Endothelial cell (in vitro differentiated cells): ENCODE measurements at regions not wholly inside any gene's neighbourhood (a gene's known extent, or its start where the extent isn't known, plus 50 kb on each side); places are given as distances from the start of the nearest gene placed in this dataset.

Source experiments
- DNase-seq: peaks from one replicate; pipeline ENCODE4 v3.0.0; 2021; ENCODE audit warnings: low spot score
- H3K27ac Mint-ChIP-seq: one replicate; pipeline ENCODE4 v1.8.0; 2021; ENCODE audit warnings: mixed read lengths, inconsistent platforms; ENCODE audit not compliant: unreplicated experiment
- H3K27me3 Mint-ChIP-seq: one replicate; pipeline ENCODE4 v1.8.0; 2021; ENCODE audit warnings: mild to moderate bottlenecking, moderate library complexity, mixed read lengths, inconsistent platforms; ENCODE audit not compliant: unreplicated experiment
- H3K36me3 Mint-ChIP-seq: one replicate; pipeline ENCODE4 v1.8.0; 2021; ENCODE audit warnings: mild to moderate bottlenecking, low read depth, mixed read lengths, inconsistent platforms; ENCODE audit not compliant: unreplicated experiment
- H3K4me1 Mint-ChIP-seq: one replicate; pipeline ENCODE4 v1.8.0; 2021; ENCODE audit warnings: mild to moderate bottlenecking, mixed read lengths, inconsistent platforms; ENCODE audit not compliant: unreplicated experiment
- H3K4me3 Mint-ChIP-seq: one replicate; pipeline ENCODE4 v1.8.0; 2021; ENCODE audit warnings: mild to moderate bottlenecking, mixed read lengths, inconsistent platforms; ENCODE audit not compliant: unreplicated experiment
- H3K9me3 Mint-ChIP-seq: one replicate; pipeline ENCODE4 v1.8.0; 2021; ENCODE audit warnings: mixed read lengths, inconsistent platforms; ENCODE audit not compliant: unreplicated experiment
- TF ChIP-seq, protein P1 (sequence below): fragments of 200-600 bp; sonication (generic); IDR thresholded peaks from one replicate; pipeline ENCODE4 v1.5.0; 2021; ENCODE audit warnings: antibody characterized with exemption; ENCODE audit not compliant: unreplicated experiment

DNA sequence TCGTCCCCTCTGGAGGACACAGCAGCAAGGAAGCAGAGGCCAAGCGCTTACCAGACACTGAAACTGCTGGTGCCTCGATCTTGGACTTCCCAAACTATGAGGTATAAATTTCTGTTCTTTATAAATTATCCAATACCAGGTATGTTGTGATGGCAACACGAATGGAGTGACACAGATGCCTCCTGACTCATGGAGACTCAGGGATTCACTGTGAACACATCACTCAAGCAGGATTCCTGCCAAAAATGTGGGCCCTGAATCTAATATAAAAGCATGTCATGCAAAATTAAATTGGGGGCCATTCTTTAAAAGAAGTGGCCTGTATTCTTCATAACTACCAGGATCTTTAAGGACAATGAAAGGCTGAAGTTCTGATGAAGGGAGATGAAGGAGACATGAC, 52.5 kb upstream of the SLC22A23 start:
- no peak for DNase-seq
- Mint-ChIP-seq H3K27ac (no peak overlapping the region), H3K9me3 (no peaks in the 10 kb centered on the region), H3K4me1 (peaks cover 27% of the 10 kb centered on the region), H3K4me3 (no peak overlapping the region), H3K36me3 (peaks cover 4% of the 10 kb centered on the region), H3K27me3 (peaks cover 4% of the 10 kb centered on the region)
- TF ChIP-seq, protein P1, sequence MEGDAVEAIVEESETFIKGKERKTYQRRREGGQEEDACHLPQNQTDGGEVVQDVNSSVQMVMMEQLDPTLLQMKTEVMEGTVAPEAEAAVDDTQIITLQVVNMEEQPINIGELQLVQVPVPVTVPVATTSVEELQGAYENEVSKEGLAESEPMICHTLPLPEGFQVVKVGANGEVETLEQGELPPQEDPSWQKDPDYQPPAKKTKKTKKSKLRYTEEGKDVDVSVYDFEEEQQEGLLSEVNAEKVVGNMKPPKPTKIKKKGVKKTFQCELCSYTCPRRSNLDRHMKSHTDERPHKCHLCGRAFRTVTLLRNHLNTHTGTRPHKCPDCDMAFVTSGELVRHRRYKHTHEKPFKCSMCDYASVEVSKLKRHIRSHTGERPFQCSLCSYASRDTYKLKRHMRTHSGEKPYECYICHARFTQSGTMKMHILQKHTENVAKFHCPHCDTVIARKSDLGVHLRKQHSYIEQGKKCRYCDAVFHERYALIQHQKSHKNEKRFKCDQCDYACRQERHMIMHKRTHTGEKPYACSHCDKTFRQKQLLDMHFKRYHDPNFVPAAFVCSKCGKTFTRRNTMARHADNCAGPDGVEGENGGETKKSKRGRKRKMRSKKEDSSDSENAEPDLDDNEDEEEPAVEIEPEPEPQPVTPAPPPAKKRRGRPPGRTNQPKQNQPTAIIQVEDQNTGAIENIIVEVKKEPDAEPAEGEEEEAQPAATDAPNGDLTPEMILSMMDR, result no peak

DNA sequence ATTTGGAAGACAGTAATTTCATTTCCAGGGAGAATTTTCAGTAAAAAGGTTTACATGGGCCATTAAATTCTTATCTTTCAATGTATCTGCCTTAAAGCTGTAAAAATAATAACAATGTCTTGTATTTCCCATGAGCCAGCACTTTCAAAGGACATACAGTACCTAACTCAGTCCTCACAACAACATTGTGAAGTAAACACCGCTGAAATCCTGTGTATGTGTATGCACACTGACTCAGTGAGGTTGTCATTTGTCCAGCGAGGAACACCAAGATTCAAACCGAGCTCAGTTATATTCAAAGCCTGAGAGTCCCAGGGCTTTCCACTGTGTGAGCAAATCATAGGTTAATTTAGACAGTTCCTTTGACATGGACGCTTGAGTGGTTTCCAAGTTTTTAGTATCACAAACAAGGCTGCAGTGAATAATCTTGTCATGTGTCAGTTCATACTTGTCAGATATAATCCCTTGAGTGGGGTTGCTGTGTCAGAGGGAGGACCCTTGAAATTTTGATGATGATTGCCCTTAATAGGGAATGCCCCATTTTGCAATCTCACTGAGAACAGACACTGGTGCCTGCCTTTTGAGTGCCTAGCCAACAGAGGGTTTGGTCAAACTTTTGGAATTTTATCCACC, 50.0 kb upstream of the SLC22A23 start:
- H3K36me3 Mint-ChIP-seq, result no peaks in the 10 kb centered on the region
- H3K27me3 Mint-ChIP-seq, result peaks cover 4% of the 10 kb centered on the region
- no peak overlapping the region for H3K27ac Mint-ChIP-seq
- DNase-seq, result no peak
- TF ChIP-seq, protein P1, result no peak
- peaks cover 26% of the 10 kb centered on the region for H3K4me1 Mint-ChIP-seq
- H3K4me3 Mint-ChIP-seq, result no peak overlapping the region
- H3K9me3 Mint-ChIP-seq, result no peaks in the 10 kb centered on the region
